RWPE2 (cell line): ENCODE measurements at regions not wholly inside any gene's neighbourhood (a gene's known extent, or its start where the extent isn't known, plus 50 kb on each side); places are given as distances from the start of the nearest gene placed in this dataset.

Experiments used
- ATAC-seq: fragments of 200-7000 bp; cut with Tn5 transposase; 3 replicates; pipeline ENCODE4 v1.9.1; 2021; ENCODE audit warnings: low read depth
- DNase-seq: peaks from one replicate; pipeline ENCODE4 v3.0.0-alpha.2; 2020; ENCODE audit warnings: low spot score
- H3K27ac ChIP-seq: fragments of 450-650 bp; 2 replicates; pipeline ENCODE4 v1.5.1; 2017; ENCODE audit warnings: mild to moderate bottlenecking; ENCODE audit not compliant: poor library complexity, severe bottlenecking
- H3K27me3 ChIP-seq: fragments of 250-450 bp; sonication (Bioruptor Pico); 2 replicates; pipeline ENCODE4 v1.5.1; 2021; ENCODE audit warnings: mild to moderate bottlenecking, moderate library complexity; ENCODE audit not compliant: insufficient read depth, poor library complexity, severe bottlenecking
- H3K36me3 ChIP-seq: fragments of 250-450 bp; sonication (Bioruptor Pico); 2 replicates; pipeline ENCODE4 v1.5.1; 2020; ENCODE audit warnings: low read depth, mild to moderate bottlenecking, moderate library complexity
- H3K4me1 ChIP-seq: fragments of 250-450 bp; sonication (Bioruptor Pico); 2 replicates; pipeline ENCODE4 v1.5.1; 2021; ENCODE audit warnings: mild to moderate bottlenecking, moderate library complexity; ENCODE audit not compliant: insufficient read depth, poor library complexity, severe bottlenecking
- H3K4me3 ChIP-seq: fragments of 250-450 bp; sonication (Bioruptor Pico); 2 replicates; pipeline ENCODE4 v1.5.1; 2021; ENCODE audit warnings: mild to moderate bottlenecking, moderate library complexity; ENCODE audit not compliant: severe bottlenecking
- H3K9me3 ChIP-seq: fragments of 250-450 bp; sonication (Bioruptor Pico); 2 replicates; pipeline ENCODE4 v1.5.1; 2021; ENCODE audit warnings: mild to moderate bottlenecking, moderate library complexity; ENCODE audit not compliant: severe bottlenecking
- TF ChIP-seq, protein P1 (sequence below): fragments of 450-650 bp; IDR thresholded peaks from one replicate; pipeline ENCODE4 v1.5.1; 2017; ENCODE audit warnings: mild to moderate bottlenecking, moderate library complexity; ENCODE audit not compliant: poor library complexity, severe bottlenecking

DNA sequence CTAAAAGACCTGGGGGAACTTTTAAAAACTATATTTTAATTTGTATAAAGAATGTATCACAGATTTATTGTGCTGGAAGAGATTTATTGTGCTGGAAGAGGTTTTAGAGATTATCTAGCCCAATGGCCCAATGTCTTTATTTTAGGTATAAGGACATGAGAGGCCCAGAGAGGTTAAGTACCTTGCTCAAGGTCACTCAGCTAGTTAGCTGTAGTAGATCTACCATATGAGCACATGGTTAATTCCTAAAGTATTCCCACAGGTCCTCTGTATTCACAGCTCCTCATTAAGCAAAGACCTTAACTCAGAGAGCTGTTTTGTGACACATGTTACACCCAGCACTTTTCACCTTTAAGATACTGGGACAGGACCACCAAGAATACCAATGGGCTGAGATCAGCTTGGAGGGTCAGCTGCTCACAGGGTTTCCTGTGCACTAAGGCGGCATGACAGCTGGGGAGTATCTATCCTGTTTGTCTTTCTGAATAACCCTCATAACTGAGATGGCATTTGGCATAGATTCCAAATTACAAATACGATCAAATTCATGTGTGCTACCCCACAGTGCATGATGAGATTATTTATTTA is 143.1 kb upstream of the TBL1XR1 start:
- Histone ChIP-seq H3K9me3 (peaks cover 2% of the 10 kb centered on the region), H3K4me1 (peaks cover 32% of the 10 kb centered on the region), H3K27ac (no peak overlapping the region), H3K36me3 (no peaks in the 10 kb centered on the region), H3K27me3 (no peaks in the 10 kb centered on the region), H3K4me3 (no peak overlapping the region)
- ATAC-seq (no peak), DNase-seq (no peak)
- TF ChIP-seq, protein P1, sequence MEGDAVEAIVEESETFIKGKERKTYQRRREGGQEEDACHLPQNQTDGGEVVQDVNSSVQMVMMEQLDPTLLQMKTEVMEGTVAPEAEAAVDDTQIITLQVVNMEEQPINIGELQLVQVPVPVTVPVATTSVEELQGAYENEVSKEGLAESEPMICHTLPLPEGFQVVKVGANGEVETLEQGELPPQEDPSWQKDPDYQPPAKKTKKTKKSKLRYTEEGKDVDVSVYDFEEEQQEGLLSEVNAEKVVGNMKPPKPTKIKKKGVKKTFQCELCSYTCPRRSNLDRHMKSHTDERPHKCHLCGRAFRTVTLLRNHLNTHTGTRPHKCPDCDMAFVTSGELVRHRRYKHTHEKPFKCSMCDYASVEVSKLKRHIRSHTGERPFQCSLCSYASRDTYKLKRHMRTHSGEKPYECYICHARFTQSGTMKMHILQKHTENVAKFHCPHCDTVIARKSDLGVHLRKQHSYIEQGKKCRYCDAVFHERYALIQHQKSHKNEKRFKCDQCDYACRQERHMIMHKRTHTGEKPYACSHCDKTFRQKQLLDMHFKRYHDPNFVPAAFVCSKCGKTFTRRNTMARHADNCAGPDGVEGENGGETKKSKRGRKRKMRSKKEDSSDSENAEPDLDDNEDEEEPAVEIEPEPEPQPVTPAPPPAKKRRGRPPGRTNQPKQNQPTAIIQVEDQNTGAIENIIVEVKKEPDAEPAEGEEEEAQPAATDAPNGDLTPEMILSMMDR, result no peak

DNA sequence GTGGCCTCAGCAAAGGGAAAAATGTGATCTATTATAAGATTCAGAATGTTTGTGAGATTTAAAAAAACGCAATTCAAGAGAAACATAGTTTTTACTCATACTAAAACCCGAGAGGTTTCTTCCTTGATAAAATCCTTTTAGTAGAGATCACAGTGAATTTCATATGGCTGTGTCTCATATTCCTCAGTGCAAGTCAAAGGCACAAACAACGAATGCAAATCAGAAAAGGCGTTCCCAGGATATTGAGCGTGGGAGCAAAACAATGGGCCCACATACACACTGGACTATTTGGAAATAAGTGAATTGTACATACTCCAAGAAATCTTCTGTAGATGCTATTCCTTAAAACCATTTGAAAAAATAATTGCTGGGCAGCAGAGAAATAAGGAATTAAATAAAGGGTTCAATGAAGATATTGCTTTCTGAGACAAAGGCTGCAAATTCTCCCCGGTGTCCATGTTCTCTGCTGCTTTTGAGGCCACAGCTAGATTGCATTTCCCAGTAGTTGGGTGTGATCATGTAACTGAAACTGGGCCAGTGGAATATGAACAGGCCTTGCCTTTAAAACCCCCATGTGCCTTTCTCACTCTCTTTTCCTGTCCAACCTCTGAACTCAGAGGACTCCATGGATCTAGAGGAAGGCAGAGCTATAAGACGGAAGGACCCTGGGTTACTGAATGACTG is 144.6 kb upstream of the TBL1XR1 start:
- DNase-seq (no peak), ATAC-seq (no peak)
- Histone ChIP-seq H3K36me3 (no peaks in the 10 kb centered on the region), H3K4me3 (no peak overlapping the region), H3K4me1 (peaks cover 45% of the 10 kb centered on the region), H3K27me3 (no peaks in the 10 kb centered on the region), H3K27ac (no peak overlapping the region), H3K9me3 (peaks cover 1% of the 10 kb centered on the region)
- TF ChIP-seq, protein P1, result no peak

DNA sequence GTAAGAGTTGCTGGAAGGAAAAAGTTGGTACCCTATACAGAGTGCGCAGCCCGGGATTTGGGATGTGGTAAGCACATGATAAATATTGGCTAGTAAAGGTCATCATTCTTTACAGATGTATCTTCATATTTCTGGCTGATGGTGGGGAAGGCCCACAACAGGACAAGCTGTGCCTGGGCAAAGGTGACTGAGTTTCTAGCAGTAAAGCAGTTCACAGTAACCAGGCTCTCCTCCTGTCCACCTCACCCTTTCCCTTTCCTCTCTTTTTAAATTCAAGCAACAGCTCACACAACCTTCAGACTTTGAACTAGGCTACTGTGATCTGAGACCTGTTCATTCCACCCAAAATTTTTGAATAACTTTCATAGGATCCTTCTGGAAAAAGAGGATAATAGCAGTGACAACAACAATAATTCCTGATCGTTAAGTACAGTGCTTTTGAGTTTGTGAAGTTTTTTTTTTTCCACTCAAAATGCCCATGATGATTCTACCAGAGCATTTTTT is 145.9 kb upstream of the TBL1XR1 start:
- TF ChIP-seq, protein P1, result no peak
- H3K27ac ChIP-seq, result no peak overlapping the region
- no peak for ATAC-seq

DNA sequence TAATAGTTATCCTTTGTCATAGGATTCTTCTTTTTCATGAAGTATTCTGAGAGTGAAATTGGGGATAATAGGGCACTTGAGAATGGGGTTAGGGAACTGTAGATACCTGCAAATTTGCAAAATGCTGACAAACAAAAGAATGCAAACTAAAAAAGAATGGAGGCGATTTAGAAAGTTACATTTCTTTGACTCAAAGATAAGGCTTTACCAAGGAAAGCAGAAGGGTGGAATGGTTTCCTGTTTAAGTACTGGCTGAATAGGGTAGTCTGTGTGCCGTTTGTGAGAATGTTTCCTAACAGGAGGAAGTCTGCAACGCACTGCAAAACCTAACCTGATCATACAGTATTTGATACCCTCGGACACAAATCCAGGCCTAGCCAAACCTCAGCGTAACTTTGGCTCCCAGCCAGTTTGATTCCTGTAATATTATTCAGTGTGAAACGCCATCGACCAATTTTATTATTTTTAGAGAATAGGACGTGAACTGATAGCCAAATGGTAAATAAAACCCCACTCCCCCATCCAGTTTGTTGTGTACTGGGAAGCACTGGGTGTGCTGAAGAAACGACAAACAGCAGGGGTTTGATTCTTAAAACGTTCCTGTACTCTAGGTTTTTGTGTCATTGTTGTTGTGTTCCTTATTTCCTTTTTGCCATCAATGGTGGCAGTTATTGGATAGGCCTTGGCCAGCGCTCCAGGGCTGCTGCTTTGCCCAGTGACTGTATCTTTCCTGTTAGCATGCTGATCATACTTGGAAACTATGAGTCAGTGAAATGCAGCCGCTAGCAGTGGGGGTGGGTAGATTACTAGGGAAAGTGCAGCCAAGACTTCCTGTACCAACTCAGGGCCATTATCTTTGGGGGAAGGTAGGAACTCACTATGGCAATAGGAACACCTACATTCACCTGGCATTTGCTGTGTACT is 148.0 kb upstream of the TBL1XR1 start:
- Histone ChIP-seq H3K36me3 (no peaks in the 10 kb centered on the region), H3K4me3 (no peak overlapping the region), H3K27ac (peak overlapping the region; percentile 81), H3K9me3 (no peaks in the 10 kb centered on the region), H3K27me3 (no peaks in the 10 kb centered on the region), H3K4me1 (peaks cover 21% of the 10 kb centered on the region)
- ATAC-seq (peak; percentile 100), DNase-seq (peak; percentile 83)
- TF ChIP-seq, protein P1, result no peak

More for the DNA sequence above, 145.9 kb upstream of the TBL1XR1 start:
- Histone ChIP-seq H3K27me3 (no peaks in the 10 kb centered on the region), H3K4me1 (peaks cover 32% of the 10 kb centered on the region), H3K9me3 (no peaks in the 10 kb centered on the region), H3K36me3 (no peaks in the 10 kb centered on the region), H3K4me3 (no peak overlapping the region)
- no peak for DNase-seq
